ENCODE measurements at regions not wholly inside any gene's neighbourhood (a gene's known extent, or its start where the extent isn't known, plus 50 kb on each side); places are given as distances from the start of the nearest gene placed in this dataset.

- CTCF ChIA-PET = no interaction called here
- no peak for DNase-seq (ENCODE audit: low read depth, low spot score)
- TF ChIP-seq CTCF (IDR thresholded peaks at IDR 0.05; ENCODE audit: insufficient read depth, low read length, missing control alignments) = no peak
- H3K4me3 ChIP-seq (ENCODE audit: low read depth, low read length) = no peak overlapping the region
- POLR2A ChIA-PET = no interaction called here
Observed at GRCh38 chr5:103923616-103924168, 361.1 kb upstream of the NUDT12 start.

DNA sequence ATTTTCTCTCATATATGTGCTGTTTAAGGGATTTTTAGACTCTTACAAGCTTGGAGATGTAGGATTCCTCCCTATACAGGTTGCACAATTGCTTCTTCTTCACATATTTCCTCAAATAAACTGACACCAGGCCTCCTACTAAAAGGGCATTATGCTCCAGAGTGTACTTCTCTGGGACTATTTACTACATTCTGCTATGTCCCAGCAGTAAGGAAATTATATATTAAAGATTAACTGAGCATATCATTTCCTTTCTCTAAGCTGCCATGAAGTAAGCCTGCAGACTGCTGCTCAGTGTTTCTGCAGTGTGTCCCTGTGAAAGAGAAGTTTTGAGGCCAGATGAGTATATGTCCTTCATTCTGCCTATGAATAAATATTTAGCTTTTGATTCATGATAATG, 356.9 kb upstream of the NUDT12 start:
- no peak overlapping the region for H3K4me3 ChIP-seq (ENCODE audit: low read depth, low read length)

DNA sequence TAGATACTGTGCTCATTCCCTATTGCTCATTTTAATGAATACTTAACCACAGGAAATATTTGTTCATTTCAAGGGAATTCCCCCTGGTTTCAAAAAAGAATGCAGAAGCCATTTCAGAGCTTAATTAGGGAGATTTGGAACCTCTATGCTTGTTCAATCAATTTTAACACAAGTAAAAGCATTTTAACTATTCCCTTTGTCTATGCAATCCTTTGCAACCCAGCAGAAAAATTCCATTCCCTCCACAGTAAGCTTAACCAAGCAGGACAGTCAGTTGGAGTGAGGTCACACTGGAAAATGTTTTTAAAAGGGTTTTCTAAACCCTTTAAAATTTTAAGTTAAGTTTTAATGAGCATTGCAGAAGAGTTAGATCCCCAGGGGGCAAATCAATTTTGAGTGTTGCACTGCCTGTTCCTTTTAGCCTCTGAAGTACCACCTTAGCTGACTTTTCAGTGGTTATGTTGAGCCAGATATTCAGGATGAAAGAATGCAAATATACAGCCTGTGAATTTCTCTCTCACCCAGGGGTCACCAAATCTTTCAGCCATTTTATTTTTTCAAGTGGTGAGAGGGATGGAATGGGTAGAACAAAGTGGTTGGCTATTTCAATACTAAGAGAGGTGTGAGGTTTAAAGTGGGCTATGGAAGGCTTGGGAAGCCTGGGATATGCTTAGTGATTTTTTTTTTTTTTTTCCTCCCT, 356.2 kb upstream of the NUDT12 start:
- peak; percentile 96 for DNase-seq (ENCODE audit: low read depth, low spot score)
- ChIA-PET POLR2A (interaction anchor here (1.1 to 1.6 kb wide), 3 partner anchors 10 to 76 kb away, joined by 3 to 5 read pairs (median 3); no protein-coding TSS in a partner anchor), CTCF (interaction anchor here (0.6 to 1.1 kb wide), 3 partner anchors 11 to 260 kb away, joined by 3 to 4 read pairs (median 3); no protein-coding TSS in a partner anchor)
- no peak overlapping the region for H3K4me3 ChIP-seq (ENCODE audit: low read depth, low read length)
- TF ChIP-seq CTCF (IDR thresholded peaks at IDR 0.05; ENCODE audit: insufficient read depth, low read length, missing control alignments) = no peak

More for the DNA sequence above, 356.9 kb upstream of the NUDT12 start:
- ChIA-PET POLR2A (interaction anchor here (1.2 to 1.6 kb wide), 2 partner anchors 9 to 10 kb away, joined by 3 to 5 read pairs; no protein-coding TSS in a partner anchor), CTCF (interaction anchor here (1.0 to 2.2 kb wide), 2 partner anchors 10 to 111 kb away, joined by 4 to 8 read pairs; no protein-coding TSS in a partner anchor)
- no peak for TF ChIP-seq CTCF (IDR thresholded peaks at IDR 0.05; ENCODE audit: insufficient read depth, low read length, missing control alignments)
- no peak for DNase-seq (ENCODE audit: low read depth, low spot score)

DNA sequence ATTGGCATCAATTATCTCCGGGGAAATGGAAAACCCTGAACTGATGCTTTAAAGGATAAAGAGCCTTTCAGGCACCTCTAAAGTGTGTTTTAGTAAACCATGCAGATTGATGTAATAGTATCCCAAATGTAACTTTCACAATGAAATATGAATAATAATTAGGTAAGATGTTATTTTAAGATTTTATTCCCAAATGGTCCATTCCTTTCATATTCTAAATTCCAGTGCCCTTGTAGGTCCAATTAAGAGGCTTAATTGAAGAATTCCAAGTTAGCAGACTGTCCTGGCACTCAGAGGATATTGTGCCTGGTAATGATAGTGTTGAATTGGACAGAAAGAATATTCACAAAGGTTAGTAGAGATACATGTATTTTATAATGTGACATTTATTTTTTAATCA, 352.5 kb upstream of the NUDT12 start:
- TF ChIP-seq CTCF (IDR thresholded peaks at IDR 0.05; ENCODE audit: insufficient read depth, low read length, missing control alignments) = no peak
- no peak overlapping the region for H3K4me3 ChIP-seq (ENCODE audit: low read depth, low read length)
- no peak for DNase-seq (ENCODE audit: low read depth, low spot score)
- POLR2A ChIA-PET = no interaction called here
- CTCF ChIA-PET = no interaction called here

DNA sequence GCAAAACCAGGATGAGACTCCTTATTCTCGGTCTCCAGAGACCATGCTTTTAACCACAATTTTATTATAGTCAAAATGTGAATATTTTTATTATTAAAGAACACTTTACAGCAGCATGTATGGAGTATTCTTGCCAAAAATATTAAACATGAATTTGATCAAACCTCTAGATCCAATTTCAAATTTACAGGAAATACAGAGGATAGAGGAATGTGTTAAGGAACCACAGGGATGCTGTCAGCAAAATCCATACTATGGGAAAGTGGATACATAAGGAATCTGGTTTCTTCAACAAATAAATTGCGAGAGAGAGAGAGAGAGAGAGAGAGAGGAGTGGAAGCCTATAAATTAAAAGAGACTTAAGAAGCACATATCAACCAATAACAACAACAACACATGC, 348.2 kb upstream of the NUDT12 start:
- ChIA-PET CTCF (no interaction called here), POLR2A (no interaction called here)
- TF ChIP-seq CTCF (IDR thresholded peaks at IDR 0.05; ENCODE audit: insufficient read depth, low read length, missing control alignments) = no peak
- H3K4me3 ChIP-seq (ENCODE audit: low read depth, low read length) = no peak overlapping the region
- DNase-seq (ENCODE audit: low read depth, low spot score) = no peak

DNA sequence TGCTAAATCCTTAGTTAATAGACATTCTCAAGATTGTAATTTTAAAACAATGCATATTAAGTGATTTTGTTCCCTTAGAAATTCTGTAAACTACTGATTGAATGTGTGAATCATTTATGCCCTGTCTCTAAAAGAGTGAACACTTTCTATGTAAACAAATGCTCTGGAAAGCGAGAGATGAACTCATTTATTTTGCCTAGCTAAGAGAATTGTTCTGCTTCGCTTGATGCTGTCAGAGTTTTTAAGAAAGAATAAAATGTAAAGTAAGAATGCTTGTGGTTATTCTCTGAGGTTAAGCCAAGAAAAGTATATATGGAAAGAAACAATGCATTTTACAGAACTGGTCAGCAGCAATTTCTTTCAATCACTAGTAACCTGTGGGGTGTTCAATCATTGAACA, 347.4 kb upstream of the NUDT12 start:
- ChIA-PET POLR2A (no interaction called here), CTCF (no interaction called here)
- H3K4me3 ChIP-seq (ENCODE audit: low read depth, low read length) = no peak overlapping the region
- DNase-seq (ENCODE audit: low read depth, low spot score) = no peak
- TF ChIP-seq CTCF (IDR thresholded peaks at IDR 0.05; ENCODE audit: insufficient read depth, low read length, missing control alignments) = no peak
